AG20443 (cell line): ENCODE measurements at regions not wholly inside any gene's neighbourhood (a gene's known extent, or its start where the extent isn't known, plus 50 kb on each side); places are given as distances from the start of the nearest gene placed in this dataset.
A peak's percentile ranks its signal among the peaks of the same experiment; 100 is the strongest.

ENCODE experiments used
- DNase-seq: peaks from one replicate; pipeline ENCODE4 v3.0.0; 2012; ENCODE audit warnings: low spot score, mixed read lengths

GRCh38 chrX:80312448-80312847 lies 107.8 kb upstream of the TENT5D start:
- DNase-seq, result no peak

- DNase-seq, result no peak
Measured at GRCh38 chrX:80316526-80316925, 103.7 kb upstream of the TENT5D start.

- DNase-seq, result no peak
Measured at GRCh38 chrX:80317646-80318045, 102.6 kb upstream of the TENT5D start.

GRCh38 chrX:80331285-80331684 lies 89.0 kb upstream of the TENT5D start:
- DNase-seq, result no peak

- no peak for DNase-seq
Measured at GRCh38 chrX:80334583-80334982, 85.7 kb upstream of the TENT5D start.

GRCh38 chrX:80335062-80335830 lies 85.0 kb upstream of the TENT5D start:
- DNase-seq, result peak; percentile 13

- no peak for DNase-seq
Measured at GRCh38 chrX:80354966-80355465, 65.2 kb upstream of the TENT5D start.
